Activated CD8-positive, alpha-beta memory T cell treated with anti-CD3 and anti-CD28 coated beads, Interleukin-2, amount 50 U/mL, for 4 hours (primary cell): ENCODE measurements at regions not wholly inside any gene's neighbourhood (a gene's known extent, or its start where the extent isn't known, plus 50 kb on each side); places are given as distances from the start of the nearest gene placed in this dataset.

Source experiments
- DNase-seq: peaks from one replicate; pipeline ENCODE4 v3.0.0-alpha.2; 2020

DNA sequence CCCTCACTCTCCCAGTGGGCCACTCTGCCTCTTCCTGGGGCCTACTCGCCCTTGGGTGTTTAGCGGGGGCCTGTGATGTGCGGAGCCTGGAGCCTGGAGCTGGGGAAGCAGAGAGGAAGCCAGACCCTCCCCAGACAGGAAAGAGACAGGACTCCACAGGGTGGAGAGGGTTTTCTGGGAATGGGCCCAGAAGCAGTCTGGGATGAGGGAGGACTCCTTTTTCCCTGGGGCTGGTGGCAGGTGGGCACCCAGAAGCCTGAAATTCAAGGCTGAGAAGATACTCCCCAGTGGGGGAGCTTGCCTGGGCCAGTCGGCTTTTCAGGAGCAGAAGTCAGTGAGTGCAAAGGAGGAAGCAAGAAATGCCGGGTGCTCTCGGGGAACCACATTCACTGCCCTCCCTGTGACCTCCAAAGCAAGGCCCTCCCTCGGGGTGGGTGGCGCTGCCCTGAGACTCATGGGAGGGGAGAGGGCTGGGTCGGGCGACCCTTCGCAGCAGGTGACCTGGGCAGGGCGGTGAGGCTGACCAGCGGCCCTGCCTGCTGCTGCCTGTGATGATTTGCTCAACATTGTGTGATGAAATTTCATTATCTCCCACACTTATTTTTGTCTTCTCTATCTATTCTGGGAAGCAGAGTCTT is 1377.4 kb downstream of the BRD1 start:
- no peak for DNase-seq

GRCh38 chr22:48449466-48450187 is 1378.0 kb downstream of the BRD1 start:
- DNase-seq = no peak

- no peak for DNase-seq
Measured at GRCh38 chr22:48448821-48449220, 1378.9 kb downstream of the BRD1 start.

DNA sequence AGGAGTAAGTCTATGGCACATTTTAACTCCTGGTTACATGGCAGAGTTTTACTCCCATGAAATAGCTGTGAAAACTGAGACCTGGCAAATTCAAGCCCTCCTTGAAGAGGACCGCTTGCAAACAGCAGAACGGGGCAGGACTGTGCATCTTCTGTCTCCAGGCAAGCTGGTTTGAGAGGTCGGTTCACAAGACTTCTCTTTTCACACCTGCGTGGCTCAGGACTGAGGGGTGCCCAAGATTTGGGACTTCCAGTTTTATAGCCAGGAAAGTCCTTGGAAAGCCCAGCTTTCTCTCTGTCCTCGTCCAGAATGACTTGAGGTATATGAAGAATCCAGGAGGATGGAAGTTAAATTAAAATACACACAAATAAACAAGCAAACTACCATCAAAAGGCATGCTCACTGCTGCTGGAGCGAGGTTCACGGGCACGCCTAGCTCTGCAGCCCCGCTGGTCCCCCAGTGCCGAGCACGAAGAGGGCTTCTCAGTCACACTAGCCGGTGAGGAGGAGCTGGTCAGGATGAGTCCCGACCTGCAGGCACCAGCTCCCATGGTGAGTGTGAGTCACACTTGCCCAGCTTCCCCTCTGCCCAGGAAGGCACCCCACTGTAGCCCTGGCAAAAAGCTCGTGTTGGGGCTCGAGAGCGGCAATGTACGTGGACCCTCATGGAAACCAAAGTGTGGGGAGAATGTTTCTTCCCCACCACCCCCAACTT is 1382.4 kb downstream of the BRD1 start:
- DNase-seq = no peak

DNA sequence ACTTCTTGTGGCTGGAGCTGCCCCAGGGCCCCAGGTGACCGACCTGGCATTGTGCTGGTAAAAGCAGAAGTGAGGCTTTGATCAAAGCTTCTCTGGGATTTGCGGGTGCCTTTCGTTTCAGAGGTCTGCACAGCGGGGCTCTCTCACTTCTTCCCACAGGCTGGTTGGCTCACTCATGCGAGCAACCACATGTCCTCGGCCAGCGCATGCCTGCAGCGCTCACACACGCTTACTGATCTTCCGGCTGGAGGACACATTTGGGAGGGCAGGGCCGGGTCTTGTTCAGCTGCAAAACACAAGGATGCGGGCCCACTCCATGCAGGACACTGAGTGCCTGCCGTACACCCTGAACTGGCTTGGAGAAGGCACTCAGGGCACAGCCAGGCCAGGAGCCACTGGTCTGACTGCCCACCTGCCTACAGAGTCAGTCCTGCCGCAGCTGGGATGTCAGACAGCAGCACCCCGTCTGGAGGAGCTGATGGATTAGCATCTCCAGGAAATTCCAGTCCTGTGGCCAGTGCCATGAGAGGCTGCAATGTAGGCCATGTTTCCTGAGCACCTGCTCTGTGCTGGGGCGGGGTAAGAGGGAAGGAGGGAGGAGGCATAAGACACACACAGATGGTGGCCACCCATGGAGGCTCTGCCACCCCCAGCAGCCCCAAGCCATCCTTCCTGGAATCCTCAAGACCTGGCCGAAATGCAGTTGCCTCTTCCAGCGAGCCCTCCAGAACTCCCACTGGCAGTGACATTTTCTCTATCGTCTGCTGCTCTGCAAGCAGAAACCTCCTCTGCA is 1383.2 kb downstream of the BRD1 start:
- DNase-seq = no peak

- DNase-seq = no peak
Measured at GRCh38 chr22:48443680-48444079, 1384.0 kb downstream of the BRD1 start.

- DNase-seq = no peak
Measured at GRCh38 chr22:48442663-48443062, 1385.0 kb downstream of the BRD1 start.

DNA sequence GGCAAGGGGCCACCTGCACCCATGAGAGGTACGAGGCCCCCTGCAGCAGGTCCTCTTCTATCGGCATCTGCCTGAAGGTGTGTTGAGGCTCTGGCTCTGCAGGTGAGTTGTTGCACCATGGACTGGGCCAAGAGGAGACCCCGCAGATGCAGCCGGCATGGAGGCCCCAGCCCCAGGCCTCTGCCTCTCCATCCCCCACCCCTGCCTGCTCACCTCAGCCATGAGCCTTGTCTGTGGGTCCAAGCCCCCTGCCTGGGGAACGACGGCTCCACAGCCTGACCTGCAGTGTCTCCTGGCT is 1386.2 kb downstream of the BRD1 start:
- DNase-seq = no peak

- DNase-seq = no peak
Measured at GRCh38 chr22:48440673-48441552, 1386.8 kb downstream of the BRD1 start.

DNA sequence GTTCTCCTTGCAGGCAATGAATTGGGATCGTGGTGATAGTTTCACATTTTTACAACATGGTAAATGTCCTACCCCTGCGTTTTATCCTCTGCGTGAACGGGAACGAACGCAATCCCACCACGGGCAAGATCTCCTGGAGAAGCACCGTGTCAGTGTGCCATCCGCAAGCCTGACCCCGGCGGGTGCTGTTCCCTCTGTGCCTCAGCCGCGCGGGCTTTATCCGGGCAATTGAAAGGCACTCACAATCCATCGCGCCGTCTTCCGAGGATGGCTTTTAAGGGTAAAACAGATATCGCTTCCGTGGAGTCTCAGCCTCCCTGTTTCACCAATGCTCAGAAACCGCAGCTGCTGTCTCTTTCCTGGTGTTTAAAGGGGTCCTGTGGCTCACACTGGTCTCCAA is 1387.5 kb downstream of the BRD1 start:
- DNase-seq = no peak

- no peak for DNase-seq
Measured at GRCh38 chr22:48439560-48440135, 1388.0 kb downstream of the BRD1 start.

- no peak for DNase-seq
Measured at GRCh38 chr22:48438800-48439559, 1388.7 kb downstream of the BRD1 start.

GRCh38 chr22:48438096-48438495 is 1389.6 kb downstream of the BRD1 start:
- DNase-seq = no peak

- no peak for DNase-seq
Measured at GRCh38 chr22:48436201-48436931, 1391.3 kb downstream of the BRD1 start.

GRCh38 chr22:48434868-48435250 is 1392.8 kb downstream of the BRD1 start:
- no peak for DNase-seq

- no peak for DNase-seq
Measured at GRCh38 chr22:48434156-48434867, 1393.4 kb downstream of the BRD1 start.

GRCh38 chr22:48433647-48434046 is 1394.0 kb downstream of the BRD1 start:
- DNase-seq = no peak

DNA sequence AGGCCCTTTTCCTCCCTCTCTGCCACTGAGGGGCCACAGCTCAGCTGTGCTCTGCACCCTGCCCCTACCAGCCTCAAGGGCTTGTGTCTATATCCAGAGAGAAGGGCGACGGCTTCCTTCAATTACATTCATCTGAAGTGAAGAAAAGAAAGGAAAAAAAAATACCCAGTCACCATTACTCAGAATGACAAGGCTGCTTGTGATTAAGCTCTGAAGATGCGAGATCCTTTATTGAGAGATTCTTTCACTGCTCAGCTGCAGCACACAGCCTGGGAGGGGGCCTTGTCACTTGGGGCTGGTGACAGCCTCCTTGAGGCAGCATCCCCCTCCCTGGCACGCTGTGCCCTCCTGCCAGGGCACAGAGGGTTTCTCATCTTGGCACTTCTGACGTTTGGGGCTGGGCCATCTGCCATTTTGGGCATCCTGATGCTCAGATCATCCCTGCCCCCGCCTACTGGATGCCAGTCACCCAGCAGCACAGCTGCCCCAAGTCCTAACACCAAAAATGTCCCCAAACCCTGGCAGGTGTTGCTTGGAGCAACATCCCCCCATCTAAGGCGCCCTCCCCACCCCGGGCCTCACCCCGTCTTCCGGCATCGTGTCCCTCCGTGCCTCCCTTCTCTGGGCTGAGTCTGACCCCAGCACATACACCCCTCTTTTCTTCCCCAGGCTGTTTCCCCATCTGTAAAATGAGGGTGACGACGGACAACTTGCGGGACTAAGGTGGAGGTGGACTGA is 1394.7 kb downstream of the BRD1 start:
- DNase-seq = no peak
